GM23338 (cell line): ENCODE measurements at regions not wholly inside any gene's neighbourhood (a gene's known extent, or its start where the extent isn't known, plus 50 kb on each side); places are given as distances from the start of the nearest gene placed in this dataset.

ENCODE experiments used
- ATAC-seq: fragments of 200-7000 bp; cut with Tn5 transposase; 3 replicates; pipeline ENCODE4 v1.9.1; 2020
- DNase-seq: peaks from one replicate; pipeline ENCODE4 v3.0.0-alpha.2; 2015; ENCODE audit warnings: low spot score
- H2AFZ ChIP-seq: fragments of 200-600 bp; sonication (generic); 2 replicates; pipeline ENCODE4 v1.8.0; 2016; ENCODE audit warnings: antibody characterized with exemption, mild to moderate bottlenecking, moderate library complexity
- H3F3A ChIP-seq: fragments of 200-600 bp; sonication (generic); replicated peaks from 2 replicates; pipeline ENCODE4 v1.8.0; 2017; ENCODE audit warnings: antibody characterized with exemption, mixed run types, low read depth
- H3K27ac ChIP-seq: fragments of 200-600 bp; sonication (generic); 2 replicates; pipeline ENCODE4 v1.6.1; 2016; ENCODE audit warnings: low read depth
- H3K27me3 ChIP-seq: fragments of 200-600 bp; sonication (generic); 2 replicates; pipeline ENCODE4 v1.8.0; 2016; ENCODE audit warnings: mild to moderate bottlenecking, mixed run types, moderate library complexity; ENCODE audit not compliant: insufficient read depth
- H3K36me3 ChIP-seq: fragments of 200-600 bp; sonication (generic); 2 replicates; pipeline ENCODE4 v1.8.0; 2016; ENCODE audit warnings: mild to moderate bottlenecking; ENCODE audit not compliant: insufficient read depth
- H3K4me1 ChIP-seq: fragments of 200-600 bp; sonication (generic); 2 replicates; pipeline ENCODE4 v1.8.0; 2016; ENCODE audit warnings: mild to moderate bottlenecking, moderate library complexity; ENCODE audit not compliant: insufficient read depth
- H3K4me2 ChIP-seq: fragments of 200-600 bp; sonication (generic); 2 replicates; pipeline ENCODE4 v1.7.1; 2017; ENCODE audit warnings: mixed run types
- H3K4me3 ChIP-seq: fragments of 200-600 bp; sonication (generic); 2 replicates; pipeline ENCODE4 v1.6.1; 2016; ENCODE audit warnings: mixed run types
- H3K79me2 ChIP-seq: fragments of 200-600 bp; sonication (generic); replicated peaks from 2 replicates; pipeline ENCODE4 v1.8.0; 2017; ENCODE audit warnings: mild to moderate bottlenecking; ENCODE audit not compliant: insufficient read depth
- H3K9me2 ChIP-seq: fragments of 200-600 bp; sonication (generic); 2 replicates; pipeline ENCODE4 v1.8.0; 2017; ENCODE audit not compliant: insufficient read depth
- H4K20me1 ChIP-seq: fragments of 200-600 bp; sonication (generic); replicated peaks from 2 replicates; pipeline ENCODE4 v1.8.0; 2017; ENCODE audit warnings: mild to moderate bottlenecking; ENCODE audit not compliant: insufficient read depth
- H3K27ac Mint-ChIP-seq: 2 replicates; pipeline ENCODE4 v1.8.0; 2020; ENCODE audit warnings: inconsistent platforms, mild to moderate bottlenecking, moderate library complexity, mixed read lengths
- H3K27me3 Mint-ChIP-seq: 3 replicates; pipeline ENCODE4 v1.8.0; 2022; ENCODE audit warnings: low read depth, mild to moderate bottlenecking, moderate library complexity, mixed read lengths, inconsistent platforms; ENCODE audit not compliant: insufficient read depth, poor library complexity
- H3K36me3 Mint-ChIP-seq: 3 replicates; pipeline ENCODE4 v1.8.0; 2021; ENCODE audit warnings: low read depth, mild to moderate bottlenecking, inconsistent platforms, moderate library complexity, mixed read lengths
- H3K4me1 Mint-ChIP-seq: 3 replicates; pipeline ENCODE4 v1.8.0; 2020; ENCODE audit warnings: mild to moderate bottlenecking, inconsistent platforms, mixed read lengths
- H3K4me3 Mint-ChIP-seq: 3 replicates; pipeline ENCODE4 v1.8.0; 2021; ENCODE audit warnings: moderate library complexity, mild to moderate bottlenecking, inconsistent platforms, mixed read lengths
- H3K9me3 Mint-ChIP-seq: 3 replicates; pipeline ENCODE4 v1.8.0; 2020; ENCODE audit warnings: moderate library complexity, mild to moderate bottlenecking, inconsistent platforms, mixed read lengths
- CREB1 ChIP-seq: fragments of 250-450 bp; sonication (Bioruptor Pico); IDR thresholded peaks from 2 replicates; pipeline ENCODE4 v1.5.0; 2020; ENCODE audit warnings: low read depth, mild to moderate bottlenecking, moderate library complexity
- ETS1 ChIP-seq: IDR thresholded peaks from 2 replicates; pipeline ENCODE4 v1.6.1; 2016; ENCODE audit warnings: antibody characterized with exemption
- EZH2 ChIP-seq: fragments of 200-600 bp; sonication (generic); IDR thresholded peaks from one replicate; pipeline ENCODE4 v1.8.0; 2017; ENCODE audit warnings: antibody characterized with exemption, mild to moderate bottlenecking, low read depth; ENCODE audit not compliant: unreplicated experiment
- EZH2phosphoT487 ChIP-seq: fragments of 200-600 bp; sonication (generic); IDR thresholded peaks from one replicate; pipeline ENCODE4 v1.8.1; 2018; ENCODE audit warnings: antibody characterized with exemption; ENCODE audit not compliant: unreplicated experiment
- JUNB ChIP-seq: IDR thresholded peaks from one replicate; pipeline ENCODE4 v1.6.1; 2016; ENCODE audit warnings: antibody characterized with exemption; ENCODE audit not compliant: unreplicated experiment
- NANOG ChIP-seq: IDR thresholded peaks from 2 replicates; pipeline ENCODE4 v1.6.1; 2016; ENCODE audit warnings: antibody characterized with exemption, borderline replicate concordance
- POLR2AphosphoS5 ChIP-seq: IDR thresholded peaks from 2 replicates; pipeline ENCODE4 v1.6.1; 2016; ENCODE audit warnings: antibody characterized with exemption, low read depth
- REST ChIP-seq: IDR thresholded peaks from one replicate; pipeline ENCODE4 v1.6.1; 2018; ENCODE audit warnings: antibody characterized with exemption; ENCODE audit not compliant: unreplicated experiment
- STAT1 ChIP-seq: IDR thresholded peaks from one replicate; pipeline ENCODE4 v1.6.1; 2016; ENCODE audit warnings: antibody characterized with exemption; ENCODE audit not compliant: unreplicated experiment
- ZNF114 ChIP-seq: fragments of 250-450 bp; sonication (Bioruptor Pico); IDR thresholded peaks from 2 replicates; pipeline ENCODE4 v1.5.0; 2020; ENCODE audit warnings: mild to moderate bottlenecking, moderate library complexity
- ZNF331 ChIP-seq: fragments of 250-450 bp; sonication (Bioruptor Pico); IDR thresholded peaks from 2 replicates; pipeline ENCODE4 v1.5.0; 2020; ENCODE audit warnings: low read depth, mild to moderate bottlenecking, moderate library complexity
- TF ChIP-seq, protein P1 (sequence below): fragments of 250-450 bp; sonication (Bioruptor Pico); IDR thresholded peaks from 2 replicates; pipeline ENCODE4 v1.5.0; 2020; ENCODE audit warnings: mild to moderate bottlenecking, moderate library complexity
- TF ChIP-seq, protein P2 (sequence below), 2 experiments: fragments of 200-600 bp in 1 of 2; sonication (generic) in 1 of 2; conservative IDR thresholded peaks; 2 replicates each; pipeline versions ENCODE4 v1.5.1 to v1.6.1; 2016 to 2017; ENCODE audit warnings: antibody characterized with exemption in 2 of 2, low read depth in 2 of 2, mild to moderate bottlenecking in 2 of 2, moderate library complexity in 1 of 2

GRCh38 chr9:71306134-71306533, 184.7 kb upstream of the TRPM3 start:
- H3F3A ChIP-seq: no peaks in the 10 kb centered on the region
- no peaks in the 10 kb centered on the region for H4K20me1 ChIP-seq
- no peaks in the 10 kb centered on the region for H3K36me3 ChIP-seq
- H3K36me3 Mint-ChIP-seq: no peaks in the 10 kb centered on the region
- H3K79me2 ChIP-seq: no peaks in the 10 kb centered on the region
- H3K27me3 Mint-ChIP-seq: no peaks in the 10 kb centered on the region
- TF ChIP-seq STAT1: no peak
- no peak for TF ChIP-seq EZH2
- TF ChIP-seq EZH2phosphoT487: no peak
- TF ChIP-seq ETS1: no peak
- TF ChIP-seq CREB1: no peak
- TF ChIP-seq, protein P1, sequence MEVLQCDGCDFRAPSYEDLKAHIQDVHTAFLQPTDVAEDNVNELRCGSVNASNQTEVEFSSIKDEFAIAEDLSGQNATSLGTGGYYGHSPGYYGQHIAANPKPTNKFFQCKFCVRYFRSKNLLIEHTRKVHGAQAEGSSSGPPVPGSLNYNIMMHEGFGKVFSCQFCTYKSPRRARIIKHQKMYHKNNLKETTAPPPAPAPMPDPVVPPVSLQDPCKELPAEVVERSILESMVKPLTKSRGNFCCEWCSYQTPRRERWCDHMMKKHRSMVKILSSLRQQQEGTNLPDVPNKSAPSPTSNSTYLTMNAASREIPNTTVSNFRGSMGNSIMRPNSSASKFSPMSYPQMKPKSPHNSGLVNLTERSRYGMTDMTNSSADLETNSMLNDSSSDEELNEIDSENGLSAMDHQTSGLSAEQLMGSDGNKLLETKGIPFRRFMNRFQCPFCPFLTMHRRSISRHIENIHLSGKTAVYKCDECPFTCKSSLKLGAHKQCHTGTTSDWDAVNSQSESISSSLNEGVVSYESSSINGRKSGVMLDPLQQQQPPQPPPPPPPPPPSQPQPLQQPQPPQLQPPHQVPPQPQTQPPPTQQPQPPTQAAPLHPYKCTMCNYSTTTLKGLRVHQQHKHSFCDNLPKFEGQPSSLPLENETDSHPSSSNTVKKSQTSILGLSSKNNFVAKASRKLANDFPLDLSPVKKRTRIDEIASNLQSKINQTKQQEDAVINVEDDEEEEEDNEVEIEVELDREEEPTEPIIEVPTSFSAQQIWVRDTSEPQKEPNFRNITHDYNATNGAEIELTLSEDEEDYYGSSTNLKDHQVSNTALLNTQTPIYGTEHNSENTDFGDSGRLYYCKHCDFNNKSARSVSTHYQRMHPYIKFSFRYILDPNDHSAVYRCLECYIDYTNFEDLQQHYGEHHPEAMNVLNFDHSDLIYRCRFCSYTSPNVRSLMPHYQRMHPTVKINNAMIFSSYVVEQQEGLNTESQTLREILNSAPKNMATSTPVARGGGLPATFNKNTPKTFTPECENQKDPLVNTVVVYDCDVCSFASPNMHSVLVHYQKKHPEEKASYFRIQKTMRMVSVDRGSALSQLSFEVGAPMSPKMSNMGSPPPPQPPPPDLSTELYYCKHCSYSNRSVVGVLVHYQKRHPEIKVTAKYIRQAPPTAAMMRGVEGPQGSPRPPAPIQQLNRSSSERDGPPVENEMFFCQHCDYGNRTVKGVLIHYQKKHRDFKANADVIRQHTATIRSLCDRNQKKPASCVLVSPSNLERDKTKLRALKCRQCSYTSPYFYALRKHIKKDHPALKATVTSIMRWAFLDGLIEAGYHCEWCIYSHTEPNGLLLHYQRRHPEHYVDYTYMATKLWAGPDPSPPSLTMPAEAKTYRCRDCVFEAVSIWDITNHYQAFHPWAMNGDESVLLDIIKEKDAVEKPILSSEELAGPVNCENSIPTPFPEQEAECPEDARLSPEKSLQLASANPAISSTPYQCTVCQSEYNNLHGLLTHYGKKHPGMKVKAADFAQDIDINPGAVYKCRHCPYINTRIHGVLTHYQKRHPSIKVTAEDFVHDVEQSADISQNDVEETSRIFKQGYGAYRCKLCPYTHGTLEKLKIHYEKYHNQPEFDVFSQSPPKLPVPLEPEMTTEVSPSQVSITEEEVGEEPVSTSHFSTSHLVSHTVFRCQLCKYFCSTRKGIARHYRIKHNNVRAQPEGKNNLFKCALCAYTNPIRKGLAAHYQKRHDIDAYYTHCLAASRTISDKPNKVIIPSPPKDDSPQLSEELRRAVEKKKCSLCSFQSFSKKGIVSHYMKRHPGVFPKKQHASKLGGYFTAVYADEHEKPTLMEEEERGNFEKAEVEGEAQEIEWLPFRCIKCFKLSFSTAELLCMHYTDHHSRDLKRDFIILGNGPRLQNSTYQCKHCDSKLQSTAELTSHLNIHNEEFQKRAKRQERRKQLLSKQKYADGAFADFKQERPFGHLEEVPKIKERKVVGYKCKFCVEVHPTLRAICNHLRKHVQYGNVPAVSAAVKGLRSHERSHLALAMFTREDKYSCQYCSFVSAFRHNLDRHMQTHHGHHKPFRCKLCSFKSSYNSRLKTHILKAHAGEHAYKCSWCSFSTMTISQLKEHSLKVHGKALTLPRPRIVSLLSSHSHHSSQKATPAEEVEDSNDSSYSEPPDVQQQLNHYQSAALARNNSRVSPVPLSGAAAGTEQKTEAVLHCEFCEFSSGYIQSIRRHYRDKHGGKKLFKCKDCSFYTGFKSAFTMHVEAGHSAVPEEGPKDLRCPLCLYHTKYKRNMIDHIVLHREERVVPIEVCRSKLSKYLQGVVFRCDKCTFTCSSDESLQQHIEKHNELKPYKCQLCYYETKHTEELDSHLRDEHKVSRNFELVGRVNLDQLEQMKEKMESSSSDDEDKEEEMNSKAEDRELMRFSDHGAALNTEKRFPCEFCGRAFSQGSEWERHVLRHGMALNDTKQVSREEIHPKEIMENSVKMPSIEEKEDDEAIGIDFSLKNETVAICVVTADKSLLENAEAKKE (CRISPR knock-in tag): no peak
- TF ChIP-seq REST: no peak
- no peak for TF ChIP-seq POLR2AphosphoS5
- TF ChIP-seq ZNF331 (CRISPR knock-in tag): no peak
- no peak for TF ChIP-seq JUNB
- TF ChIP-seq, protein P2, sequence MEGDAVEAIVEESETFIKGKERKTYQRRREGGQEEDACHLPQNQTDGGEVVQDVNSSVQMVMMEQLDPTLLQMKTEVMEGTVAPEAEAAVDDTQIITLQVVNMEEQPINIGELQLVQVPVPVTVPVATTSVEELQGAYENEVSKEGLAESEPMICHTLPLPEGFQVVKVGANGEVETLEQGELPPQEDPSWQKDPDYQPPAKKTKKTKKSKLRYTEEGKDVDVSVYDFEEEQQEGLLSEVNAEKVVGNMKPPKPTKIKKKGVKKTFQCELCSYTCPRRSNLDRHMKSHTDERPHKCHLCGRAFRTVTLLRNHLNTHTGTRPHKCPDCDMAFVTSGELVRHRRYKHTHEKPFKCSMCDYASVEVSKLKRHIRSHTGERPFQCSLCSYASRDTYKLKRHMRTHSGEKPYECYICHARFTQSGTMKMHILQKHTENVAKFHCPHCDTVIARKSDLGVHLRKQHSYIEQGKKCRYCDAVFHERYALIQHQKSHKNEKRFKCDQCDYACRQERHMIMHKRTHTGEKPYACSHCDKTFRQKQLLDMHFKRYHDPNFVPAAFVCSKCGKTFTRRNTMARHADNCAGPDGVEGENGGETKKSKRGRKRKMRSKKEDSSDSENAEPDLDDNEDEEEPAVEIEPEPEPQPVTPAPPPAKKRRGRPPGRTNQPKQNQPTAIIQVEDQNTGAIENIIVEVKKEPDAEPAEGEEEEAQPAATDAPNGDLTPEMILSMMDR (conservative IDR thresholded peaks at IDR 0.05; ENCODE audit: low read depth in 2 of 2): no peak
- TF ChIP-seq ZNF114: no peak
- TF ChIP-seq NANOG: no peak
- no peaks in the 10 kb centered on the region for H3K9me2 ChIP-seq
- H3K4me3 Mint-ChIP-seq: no peak overlapping the region
- H3K4me1 ChIP-seq: peaks cover 4% of the 10 kb centered on the region; the same call in 1 of the 2 replicates
- no peaks in the 10 kb centered on the region for H3K9me3 Mint-ChIP-seq
- peaks cover 4% of the 10 kb centered on the region; the same call in 2 of the 3 replicates for H3K4me1 Mint-ChIP-seq
- ATAC-seq: no peak
- no peaks in the 10 kb centered on the region for H3K27me3 ChIP-seq
- no peak overlapping the region for H3K27ac Mint-ChIP-seq
- no peak overlapping the region for H3K4me2 ChIP-seq
- no peak for DNase-seq
- no peak overlapping the region for H3K27ac ChIP-seq
- no peak overlapping the region for H3K4me3 ChIP-seq
- no peak overlapping the region for H2AFZ ChIP-seq
